ENCODE measurements at regions not wholly inside any gene's neighbourhood (a gene's known extent, or its start where the extent isn't known, plus 50 kb on each side); places are given as distances from the start of the nearest gene placed in this dataset.

GRCh38 chr20:60126975-60127374 lies 168.8 kb downstream of the CDH26 start:
- no peak for DNase-seq (ENCODE audit: low read depth in 2 of 2)

DNA sequence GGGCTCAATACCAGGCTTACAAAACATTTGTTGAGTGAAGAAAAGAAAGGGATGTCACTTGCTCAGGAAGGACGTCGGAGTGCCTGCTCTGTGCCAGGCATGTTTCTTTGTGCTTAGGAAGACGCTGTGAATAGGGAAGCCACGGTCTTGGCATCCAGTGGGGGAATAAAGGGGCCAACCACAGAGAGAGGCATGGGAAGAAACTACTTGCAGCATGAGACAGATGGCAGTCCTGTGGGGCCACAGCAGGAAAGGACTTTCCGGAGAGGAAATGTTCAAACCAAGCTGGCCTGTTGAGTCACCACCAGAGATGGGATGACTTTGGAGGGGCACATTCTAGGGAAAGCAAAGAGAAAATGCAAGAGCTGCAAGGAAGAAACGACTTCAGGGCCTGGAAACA lies 173.2 kb downstream of the CDH26 start:
- no peak for DNase-seq (ENCODE audit: low read depth in 2 of 2)

- DNase-seq (ENCODE audit: low read depth in 2 of 2), result no peak
Observed at GRCh38 chr20:60132162-60132826, 174.1 kb downstream of the CDH26 start.

GRCh38 chr20:60132827-60133670 lies 174.8 kb downstream of the CDH26 start:
- DNase-seq (ENCODE audit: low read depth in 2 of 2), result no peak

DNA sequence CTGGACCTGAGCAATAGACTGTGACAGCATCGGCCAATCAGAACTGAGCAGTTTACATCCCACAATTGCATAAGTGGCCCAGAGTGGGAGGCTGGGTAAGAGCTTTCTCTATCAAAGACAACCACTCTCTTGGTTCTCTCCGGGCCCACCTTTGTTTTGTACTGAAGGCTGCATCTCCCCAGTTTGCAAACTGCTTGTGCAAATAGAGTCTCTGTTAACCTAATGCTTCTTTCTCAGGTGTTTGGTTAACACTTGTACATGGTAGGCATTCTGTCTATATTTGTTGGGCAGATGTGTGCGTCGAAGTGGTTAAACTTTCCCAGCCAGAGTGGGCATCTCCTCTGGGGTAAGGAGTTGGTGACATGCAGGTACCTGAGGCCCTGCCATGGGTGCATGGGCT lies 177.1 kb downstream of the CDH26 start:
- no peak for DNase-seq (ENCODE audit: low read depth in 2 of 2)

DNA sequence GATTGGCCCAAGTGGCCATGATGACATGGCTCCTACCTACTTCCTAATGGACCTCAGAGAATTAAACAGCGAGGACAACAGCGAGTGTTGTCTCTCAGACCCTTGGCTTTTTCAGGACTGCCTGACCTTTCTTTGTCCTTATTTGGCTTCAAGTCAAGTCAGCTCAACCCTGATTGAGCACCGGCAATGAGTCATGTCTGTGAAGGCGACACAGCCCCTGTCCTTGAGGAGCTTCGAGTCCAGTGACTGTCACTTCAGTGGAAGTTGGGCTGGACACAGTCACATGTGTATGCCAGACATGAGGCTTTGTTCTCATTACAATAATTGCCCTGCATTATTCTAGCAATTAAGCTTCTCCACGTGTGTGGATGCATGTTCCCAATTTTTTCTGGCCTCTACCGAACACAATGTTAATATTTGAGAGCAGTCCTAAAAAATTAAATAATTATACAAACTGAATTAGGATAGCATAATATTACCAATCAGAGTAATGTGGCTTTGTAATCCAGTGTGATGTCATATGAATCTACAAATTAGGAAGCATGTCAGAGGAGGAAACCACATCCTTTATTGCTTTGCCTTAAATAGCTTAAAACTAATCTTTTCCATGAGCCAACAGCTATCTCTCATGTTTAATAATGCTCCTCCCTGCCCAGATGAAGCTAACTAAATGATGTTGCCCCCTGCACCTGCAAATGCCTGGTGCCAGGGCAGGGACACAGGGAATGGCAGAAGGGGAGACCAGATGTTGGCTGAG lies 178.6 kb downstream of the CDH26 start:
- DNase-seq (ENCODE audit: low read depth in 2 of 2), result no peak

DNA sequence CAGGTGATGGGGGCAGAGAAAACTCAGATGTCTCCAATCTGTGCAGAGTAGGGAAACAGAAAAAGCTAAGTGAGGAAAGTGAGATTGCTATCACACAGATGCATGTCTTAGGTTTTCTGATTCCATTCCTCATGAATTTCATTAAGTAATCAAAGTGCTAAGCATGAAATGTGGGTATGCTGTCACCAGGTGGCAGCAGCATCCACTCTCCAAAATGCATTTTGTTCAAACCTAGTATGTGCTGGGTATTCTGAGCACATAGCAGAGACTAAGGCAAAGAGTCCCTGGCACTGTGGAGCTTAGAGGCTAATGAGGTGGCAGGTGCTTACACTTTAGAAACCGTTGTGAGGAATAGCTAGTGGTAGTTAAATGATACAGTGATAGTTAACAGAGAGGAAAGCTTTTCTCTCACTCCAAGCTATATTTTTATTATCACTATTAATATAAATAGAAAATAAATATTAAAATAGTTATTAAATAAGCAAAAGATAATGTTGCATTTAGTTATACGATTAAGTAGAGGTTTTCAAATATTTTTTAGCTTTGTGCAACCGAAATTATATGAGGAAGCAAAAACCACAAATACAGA lies 179.5 kb downstream of the CDH26 start:
- DNase-seq (ENCODE audit: low read depth in 2 of 2), result no peak

GRCh38 chr20:60138256-60139220 lies 180.3 kb downstream of the CDH26 start:
- no peak for DNase-seq (ENCODE audit: low read depth in 2 of 2)

DNA sequence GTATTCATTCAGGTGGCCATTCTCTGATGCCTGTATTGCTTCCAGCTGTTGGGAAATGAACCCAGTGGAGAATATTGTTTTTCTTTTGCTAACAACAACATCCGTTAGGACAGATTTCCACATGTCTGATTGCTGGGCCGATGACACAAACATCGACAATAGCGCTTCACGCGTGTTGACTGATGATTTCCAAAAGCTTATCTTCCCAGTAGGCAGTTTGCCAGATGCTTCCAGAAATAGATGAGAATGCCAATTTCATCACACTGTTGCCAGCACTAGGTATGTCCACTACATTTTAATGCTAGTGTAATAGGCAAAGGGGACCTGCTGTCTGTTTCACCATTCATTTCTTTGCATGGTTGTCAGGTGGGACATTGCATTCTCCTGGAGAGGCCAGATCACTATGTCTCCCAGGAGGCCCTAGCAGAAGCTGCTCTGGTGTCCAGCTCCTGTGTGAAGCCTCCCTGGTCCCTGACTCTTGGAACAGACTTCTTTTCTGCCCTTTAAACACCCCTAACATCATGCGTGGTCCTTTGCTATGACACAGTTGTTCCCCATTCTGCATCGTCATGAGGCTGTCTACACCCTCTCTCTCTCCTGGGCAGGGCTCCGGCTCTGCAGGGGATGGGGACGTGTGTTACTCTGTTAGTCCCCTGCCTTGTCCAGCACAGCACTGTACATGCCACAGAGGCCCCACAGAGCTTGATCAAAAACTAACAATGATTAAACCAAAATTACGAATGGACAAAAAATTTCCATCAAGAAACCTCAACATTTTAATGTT lies 181.6 kb downstream of the CDH26 start:
- no peak for DNase-seq (ENCODE audit: low read depth in 2 of 2)

GRCh38 chr20:60142587-60142986 lies 184.4 kb downstream of the CDH26 start:
- DNase-seq (ENCODE audit: low read depth in 2 of 2), result no peak

DNA sequence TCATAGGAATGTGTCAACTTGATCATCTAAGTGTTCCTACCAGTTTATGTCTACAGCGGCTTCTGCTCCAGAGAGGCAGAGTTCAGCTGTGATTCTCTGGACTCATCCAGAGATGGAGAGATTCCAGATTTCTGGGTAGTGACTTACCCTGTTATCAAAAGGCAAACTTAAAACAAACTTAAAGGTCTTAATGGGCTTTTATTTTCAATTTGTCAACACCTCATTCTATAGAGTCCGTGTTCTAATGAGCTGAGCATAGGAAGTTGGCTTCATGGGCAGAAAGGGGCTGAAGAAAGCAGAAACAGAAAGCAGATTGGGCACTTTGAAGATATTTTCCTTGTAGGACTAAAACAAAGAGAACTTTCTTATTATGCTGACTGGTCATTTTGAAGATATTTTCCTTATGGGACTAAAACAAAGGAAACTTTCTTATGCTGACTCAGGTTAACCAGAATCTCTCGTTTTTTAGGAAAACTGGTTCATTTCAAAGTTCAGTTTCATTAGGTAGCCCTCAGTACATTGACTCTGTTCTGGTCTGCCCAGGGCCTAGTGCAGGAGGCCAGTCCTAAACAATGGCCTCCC lies 185.1 kb downstream of the CDH26 start:
- no peak for DNase-seq (ENCODE audit: low read depth in 2 of 2)

- no peak for DNase-seq (ENCODE audit: low read depth in 2 of 2)
Observed at GRCh38 chr20:60144404-60144803, 186.2 kb downstream of the CDH26 start.

DNA sequence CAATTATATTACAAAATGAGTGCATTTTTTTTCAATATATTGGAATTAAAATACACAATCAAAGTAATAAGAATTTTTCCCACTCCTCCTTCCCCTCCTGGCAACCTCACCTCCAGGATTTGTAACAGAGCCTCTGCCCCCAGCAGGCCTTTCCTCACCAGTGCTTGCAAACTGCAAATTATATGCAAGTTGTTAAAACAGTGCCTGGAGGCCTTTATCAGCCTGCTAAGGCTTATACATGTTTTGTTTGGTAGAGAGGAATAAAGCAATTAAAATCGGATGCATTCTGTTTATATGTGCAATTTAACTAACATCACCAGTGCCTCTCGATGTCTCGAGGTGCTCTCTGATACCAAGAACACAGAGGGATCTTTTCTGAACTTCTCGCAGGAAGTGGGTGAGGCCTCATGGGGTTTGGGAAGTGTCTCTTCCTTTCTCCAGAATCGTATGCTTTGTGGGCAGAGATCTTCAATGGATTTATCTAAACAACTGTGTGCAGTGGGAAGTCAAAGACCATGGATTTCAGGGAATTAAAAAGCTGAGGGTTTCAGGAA lies 186.8 kb downstream of the CDH26 start:
- no peak for DNase-seq (ENCODE audit: low read depth in 2 of 2)

GRCh38 chr20:60147004-60147403 lies 188.8 kb downstream of the CDH26 start:
- DNase-seq (ENCODE audit: low read depth in 2 of 2), result no peak

DNA sequence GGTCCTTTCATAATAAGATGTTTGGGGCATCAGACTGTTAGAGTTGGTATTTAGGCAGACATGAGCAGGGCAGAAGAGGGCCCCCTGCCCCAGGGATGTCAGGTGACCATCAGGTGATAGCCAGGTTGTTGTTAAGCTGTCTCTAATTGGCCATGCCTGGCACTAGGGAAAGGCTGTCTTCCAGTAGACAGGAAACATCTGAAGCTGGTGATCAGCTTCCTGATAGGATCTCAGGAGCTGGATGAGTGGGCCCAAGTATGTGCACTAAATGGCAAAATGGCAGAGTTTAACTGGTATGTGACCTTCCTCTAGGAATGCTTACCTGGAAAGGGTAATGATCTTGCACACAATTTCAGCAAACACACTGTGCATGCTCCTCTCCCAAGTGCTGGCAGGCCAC lies 190.7 kb downstream of the CDH26 start:
- DNase-seq (ENCODE audit: low read depth in 2 of 2), result no peak

DNA sequence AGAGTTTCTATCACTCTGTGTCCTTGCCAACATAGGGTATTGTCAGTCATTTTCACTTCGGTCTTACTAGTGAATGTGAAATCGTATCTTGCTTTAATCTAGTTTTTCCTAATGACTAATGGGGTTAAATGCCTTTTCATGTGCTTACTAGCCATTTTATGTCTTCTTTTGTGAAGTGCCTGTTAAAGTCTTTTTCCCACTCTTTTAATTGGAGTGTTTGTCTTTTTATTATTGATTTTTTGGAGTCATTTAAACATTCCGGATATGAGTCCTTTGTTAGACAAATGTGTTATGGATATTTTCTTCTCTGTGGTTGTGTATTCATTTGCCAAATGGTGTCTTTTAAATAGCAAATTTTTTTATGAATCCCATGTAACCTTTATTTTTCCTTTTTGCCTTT lies 194.6 kb downstream of the CDH26 start:
- no peak for DNase-seq (ENCODE audit: low read depth in 2 of 2)

GRCh38 chr20:60160451-60161145 lies 202.4 kb downstream of the CDH26 start:
- DNase-seq (ENCODE audit: low read depth in 2 of 2), result no peak

DNA sequence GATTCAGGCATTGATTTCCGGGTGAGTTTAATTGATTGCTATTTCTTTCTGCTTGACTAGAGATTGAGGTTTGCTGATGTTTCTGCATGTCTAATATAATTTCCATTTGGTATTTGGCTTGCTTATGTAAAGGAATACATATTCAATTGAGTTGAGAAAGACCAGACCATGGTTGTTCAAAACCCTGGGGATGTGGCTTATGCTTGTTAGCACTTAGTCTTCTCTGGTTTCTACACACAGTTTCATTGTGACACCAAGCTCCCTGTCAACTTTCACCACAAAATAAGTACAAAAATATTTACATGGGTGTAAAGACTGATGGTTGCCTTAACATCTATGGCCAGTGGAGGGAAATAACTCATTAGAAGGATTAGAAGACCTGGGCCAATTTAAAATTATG lies 209.6 kb downstream of the CDH26 start:
- DNase-seq (ENCODE audit: low read depth in 2 of 2), result no peak

DNA sequence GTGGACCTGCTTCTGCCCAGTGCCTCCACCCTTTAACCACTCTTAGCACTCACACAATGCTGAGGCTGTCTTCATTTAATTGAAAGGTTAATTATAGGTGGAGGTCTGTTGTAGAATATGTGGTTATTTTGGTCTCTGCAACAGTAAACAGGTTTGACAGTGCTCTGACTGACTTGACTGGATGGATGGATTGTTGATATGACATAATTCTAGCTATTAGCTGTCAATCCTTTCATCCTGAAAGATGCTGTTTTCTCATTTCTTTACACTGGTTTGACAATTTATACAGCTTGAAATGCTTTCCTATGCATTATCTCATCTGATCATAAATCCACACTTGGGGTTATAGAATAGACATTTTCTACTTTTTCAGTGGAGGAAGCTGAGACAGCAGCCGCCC lies 210.7 kb downstream of the CDH26 start:
- DNase-seq (ENCODE audit: low read depth in 2 of 2), result no peak
